ENCODE measurements at regions not wholly inside any gene's neighbourhood (a gene's known extent, or its start where the extent isn't known, plus 50 kb on each side); places are given as distances from the start of the nearest gene placed in this dataset.

DNA sequence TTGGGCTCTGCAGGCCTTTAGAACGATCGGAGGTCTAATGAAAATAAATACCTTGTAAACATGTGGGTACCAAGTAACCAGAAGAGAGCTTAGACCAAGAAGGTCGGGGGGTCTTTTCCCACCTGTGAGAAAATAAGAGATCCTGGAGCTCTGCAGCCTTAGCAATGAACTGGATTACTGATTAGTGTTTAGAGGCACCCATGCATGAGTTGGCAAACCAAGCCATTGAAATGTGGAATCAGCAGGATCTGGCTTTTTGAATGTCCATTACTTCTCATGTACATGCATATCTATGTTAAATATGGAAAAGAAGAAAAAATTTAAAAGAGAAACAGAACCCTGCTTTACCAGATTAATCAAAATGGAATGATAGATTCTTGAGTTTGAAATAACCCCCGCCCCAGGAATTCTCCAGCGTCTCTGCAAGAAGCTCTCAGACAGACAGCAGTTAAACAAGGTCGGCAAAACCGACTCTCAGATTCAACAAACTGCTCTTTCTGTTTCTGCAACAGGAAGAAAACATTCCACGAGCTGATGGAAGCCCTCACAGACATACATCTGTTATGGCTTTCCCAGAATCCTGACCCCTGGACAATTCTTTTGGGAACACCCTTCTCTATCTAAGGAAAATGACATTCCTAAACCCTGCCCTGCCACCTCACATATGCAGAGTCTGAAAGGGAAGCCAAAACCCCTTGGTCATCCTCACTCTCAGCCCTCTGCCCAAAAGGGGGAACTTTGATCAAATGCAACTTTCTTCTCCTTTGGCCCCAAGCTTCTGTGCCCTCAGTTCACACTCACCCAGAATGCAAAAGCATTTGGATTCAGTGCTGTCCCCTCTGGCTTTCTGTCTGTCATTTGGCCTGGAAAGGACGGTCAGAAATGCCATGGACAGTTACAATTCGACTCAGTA lies 78.7 kb upstream of the EN2 start:
- Histone ChIP-seq H3K9me3 (ENCODE audit: low read depth) (no peaks in the 10 kb centered on the region), H3K36me3 (no peaks in the 10 kb centered on the region), H3K79me2 (ENCODE audit: low read depth) (no peaks in the 10 kb centered on the region), H3K9ac (no peak overlapping the region), H3K27ac (no peak overlapping the region), H3K4me2 (no peak overlapping the region), H3K4me1 (peaks cover 16% of the 10 kb centered on the region), H3F3A (ENCODE audit: low read depth) (peaks cover 29% of the 10 kb centered on the region), H3K27me3 (peaks cover 100% of the 10 kb centered on the region), H2AFZ (replicated peaks) (no peak overlapping the region), H4K20me1 (ENCODE audit: low read depth) (peaks cover 91% of the 10 kb centered on the region), H3K4me3 (no peak overlapping the region)
- peaks cover 78% of the 10 kb centered on the region for H3K27me3 Mint-ChIP-seq (ENCODE audit: insufficient read depth, low read depth)
- H3K9me3 Mint-ChIP-seq = peaks cover 4% of the 10 kb centered on the region
- H3K4me3 Mint-ChIP-seq = peak overlapping the region; percentile 57
- H3K36me3 Mint-ChIP-seq = no peaks in the 10 kb centered on the region
- no peak overlapping the region for H3K27ac Mint-ChIP-seq
- peaks cover 63% of the 10 kb centered on the region for H3K4me1 Mint-ChIP-seq
- TF ChIP-seq EZH2 (IDR thresholded peaks at IDR 0.05) = no peak
- TF ChIP-seq, protein P1, sequence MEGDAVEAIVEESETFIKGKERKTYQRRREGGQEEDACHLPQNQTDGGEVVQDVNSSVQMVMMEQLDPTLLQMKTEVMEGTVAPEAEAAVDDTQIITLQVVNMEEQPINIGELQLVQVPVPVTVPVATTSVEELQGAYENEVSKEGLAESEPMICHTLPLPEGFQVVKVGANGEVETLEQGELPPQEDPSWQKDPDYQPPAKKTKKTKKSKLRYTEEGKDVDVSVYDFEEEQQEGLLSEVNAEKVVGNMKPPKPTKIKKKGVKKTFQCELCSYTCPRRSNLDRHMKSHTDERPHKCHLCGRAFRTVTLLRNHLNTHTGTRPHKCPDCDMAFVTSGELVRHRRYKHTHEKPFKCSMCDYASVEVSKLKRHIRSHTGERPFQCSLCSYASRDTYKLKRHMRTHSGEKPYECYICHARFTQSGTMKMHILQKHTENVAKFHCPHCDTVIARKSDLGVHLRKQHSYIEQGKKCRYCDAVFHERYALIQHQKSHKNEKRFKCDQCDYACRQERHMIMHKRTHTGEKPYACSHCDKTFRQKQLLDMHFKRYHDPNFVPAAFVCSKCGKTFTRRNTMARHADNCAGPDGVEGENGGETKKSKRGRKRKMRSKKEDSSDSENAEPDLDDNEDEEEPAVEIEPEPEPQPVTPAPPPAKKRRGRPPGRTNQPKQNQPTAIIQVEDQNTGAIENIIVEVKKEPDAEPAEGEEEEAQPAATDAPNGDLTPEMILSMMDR (IDR thresholded peaks at IDR 0.05) = no peak
- TF ChIP-seq EZH2phosphoT487 (IDR thresholded peaks at IDR 0.05) = no peak
- no peak for DNase-seq (ENCODE audit: low spot score)

DNA sequence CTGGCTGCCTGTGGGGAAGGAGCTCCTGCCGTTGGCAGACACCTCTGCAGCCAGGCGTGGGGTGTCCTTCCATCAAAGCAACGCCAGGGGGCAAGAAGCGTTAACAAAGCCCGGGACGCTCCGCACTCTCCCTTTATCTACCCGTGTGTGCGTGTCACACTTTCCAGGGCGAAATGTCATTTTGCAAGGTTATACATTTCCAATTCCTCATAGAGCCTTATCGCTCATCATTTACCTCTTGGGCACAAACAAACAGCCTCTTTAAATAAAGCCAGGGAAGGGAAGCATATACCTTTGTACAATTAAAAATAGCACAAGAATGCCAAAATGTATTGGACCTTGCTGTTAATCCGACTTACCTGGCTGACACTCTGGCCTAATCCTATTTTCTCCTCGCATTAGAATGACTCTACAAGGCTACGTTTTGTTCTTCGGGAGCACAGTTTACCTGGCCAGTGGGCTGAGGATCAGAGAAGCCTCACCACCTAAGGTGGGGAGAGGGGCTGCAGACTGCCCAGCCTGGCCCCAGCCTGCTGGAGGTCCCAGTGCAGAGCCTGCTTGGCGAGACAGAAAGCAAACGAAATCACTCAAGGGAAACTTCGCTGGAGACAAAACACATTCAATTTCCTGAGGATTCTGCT lies 77.6 kb upstream of the EN2 start:
- Histone ChIP-seq H3K4me3 (no peak overlapping the region), H3K9me3 (ENCODE audit: low read depth) (no peaks in the 10 kb centered on the region), H3F3A (ENCODE audit: low read depth) (peaks cover 28% of the 10 kb centered on the region), H3K27ac (no peak overlapping the region), H3K4me2 (no peak overlapping the region), H2AFZ (replicated peaks) (no peak overlapping the region), H3K9ac (no peak overlapping the region), H3K36me3 (no peaks in the 10 kb centered on the region), H3K4me1 (peaks cover 8% of the 10 kb centered on the region), H3K27me3 (peaks cover 100% of the 10 kb centered on the region), H3K79me2 (ENCODE audit: low read depth) (no peaks in the 10 kb centered on the region), H4K20me1 (ENCODE audit: low read depth) (peaks cover 80% of the 10 kb centered on the region)
- H3K9me3 Mint-ChIP-seq = peaks cover 4% of the 10 kb centered on the region
- no peaks in the 10 kb centered on the region for H3K36me3 Mint-ChIP-seq
- peak overlapping the region; percentile 77 for H3K4me3 Mint-ChIP-seq
- H3K4me1 Mint-ChIP-seq = peaks cover 57% of the 10 kb centered on the region
- peak; percentile 32 for TF ChIP-seq EZH2phosphoT487 (IDR thresholded peaks at IDR 0.05)
- peak; percentile 49 for TF ChIP-seq EZH2 (IDR thresholded peaks at IDR 0.05)
- TF ChIP-seq, protein P1 (IDR thresholded peaks at IDR 0.05) = peak; percentile 78
- DNase-seq (ENCODE audit: low spot score) = peak; percentile 92
- peaks cover 75% of the 10 kb centered on the region for H3K27me3 Mint-ChIP-seq (ENCODE audit: insufficient read depth, low read depth)
- H3K27ac Mint-ChIP-seq = no peak overlapping the region

DNA sequence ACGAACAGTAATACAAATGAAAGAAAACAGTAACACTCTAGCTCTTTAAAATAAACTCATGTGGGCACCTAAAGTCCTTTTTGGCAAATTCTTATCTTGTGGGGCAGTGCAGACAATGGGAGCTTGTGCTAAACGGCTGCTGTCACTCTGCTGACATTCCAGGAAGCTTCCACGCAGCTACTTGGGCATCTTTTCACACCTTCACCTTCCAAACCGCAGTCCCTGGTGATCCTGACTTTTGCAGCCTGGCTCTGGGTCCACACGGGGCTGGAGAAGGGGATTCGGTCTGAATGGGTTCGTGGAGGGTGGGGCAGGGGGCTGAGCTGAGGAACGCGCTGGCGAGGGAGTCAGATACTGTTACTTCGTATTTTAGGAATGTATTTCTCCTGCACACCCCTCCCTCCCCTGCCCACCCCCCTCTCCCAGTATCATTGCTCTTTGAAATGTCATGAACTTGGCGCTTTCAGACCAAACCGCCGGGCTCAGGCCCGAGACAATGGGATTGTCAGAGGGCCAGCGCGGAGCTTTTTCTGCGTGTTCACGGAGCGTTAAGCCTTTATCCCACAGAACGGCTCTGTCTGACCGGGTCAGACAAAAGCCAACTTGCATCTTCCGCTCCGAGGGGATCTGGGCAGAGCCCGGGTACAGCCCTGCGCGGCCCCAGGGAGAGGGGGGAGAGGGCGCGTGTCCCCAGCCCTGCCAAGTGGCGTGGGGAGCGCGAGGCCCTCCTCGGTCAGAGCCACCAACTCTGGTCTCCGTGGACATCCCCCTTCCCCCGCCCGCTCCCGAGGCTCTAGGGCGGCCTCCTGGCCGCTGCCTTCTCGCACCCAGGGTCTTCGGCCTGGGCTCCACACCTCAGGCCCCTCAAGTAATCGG lies 76.7 kb upstream of the EN2 start:
- Histone ChIP-seq H3K4me3 (peak overlapping the region; percentile 10), H2AFZ (replicated peaks) (no peak overlapping the region), H3K27ac (no peak overlapping the region), H3F3A (ENCODE audit: low read depth) (peaks cover 22% of the 10 kb centered on the region), H3K36me3 (no peaks in the 10 kb centered on the region), H3K9ac (no peak overlapping the region), H3K4me2 (peak overlapping the region; percentile 63), H3K4me1 (peaks cover 8% of the 10 kb centered on the region), H3K79me2 (ENCODE audit: low read depth) (no peaks in the 10 kb centered on the region), H3K27me3 (peaks cover 100% of the 10 kb centered on the region), H4K20me1 (ENCODE audit: low read depth) (peaks cover 71% of the 10 kb centered on the region), H3K9me3 (ENCODE audit: low read depth) (no peaks in the 10 kb centered on the region)
- TF ChIP-seq EZH2phosphoT487 (IDR thresholded peaks at IDR 0.05) = peak; percentile 88
- TF ChIP-seq, protein P1 (IDR thresholded peaks at IDR 0.05) = no peak
- Mint-ChIP-seq H3K9me3 (peaks cover 2% of the 10 kb centered on the region), H3K4me1 (peaks cover 52% of the 10 kb centered on the region), H3K4me3 (peak overlapping the region; percentile 88), H3K27me3 (ENCODE audit: insufficient read depth, low read depth) (peaks cover 70% of the 10 kb centered on the region), H3K36me3 (no peaks in the 10 kb centered on the region), H3K27ac (no peak overlapping the region)
- peak; percentile 78 for DNase-seq (ENCODE audit: low spot score)
